Right atrium auricular region (tissue), 2 donors: ENCODE measurements at regions not wholly inside any gene's neighbourhood (a gene's known extent, or its start where the extent isn't known, plus 50 kb on each side); places are given as distances from the start of the nearest gene placed in this dataset.

Source experiments
- DNase-seq: peaks from one replicate; pipeline ENCODE4 v3.0.0-alpha.2; 2019; ENCODE audit warnings: low spot score
- H3K27ac ChIP-seq, 2 donors: fragments of 200-600 bp; sonication (generic); 1 replicate in 1 of 2; 2 replicates in 1 of 2; pipeline ENCODE4 v1.5.1; 2016 to 2019
- H3K27me3 ChIP-seq, 2 donors: fragments of 200-600 bp; sonication (generic); one replicate each; pipeline versions ENCODE4 v1.5.1 to v1.6.0; 2017 to 2019
- H3K36me3 ChIP-seq: fragments of 200-600 bp; sonication (generic); one replicate; pipeline ENCODE4 v1.5.1; 2016
- H3K4me1 ChIP-seq, 2 donors: fragments of 200-600 bp; sonication (generic); one replicate each; pipeline versions ENCODE4 v1.5.1 to v1.6.0; 2017 to 2019
- H3K4me3 ChIP-seq, 2 donors: fragments of 200-600 bp; sonication (generic); 1 replicate in 1 of 2; 2 replicates in 1 of 2; pipeline ENCODE4 v1.5.1; 2017 to 2019; ENCODE audit warnings: mild to moderate bottlenecking in 1 of 2, moderate library complexity in 1 of 2
- H3K9me3 ChIP-seq, 2 donors: fragments of 200-600 bp; sonication (generic); one replicate each; pipeline ENCODE4 v1.5.1; 2019
- microRNA counts, 2 donors: library from miRNA; unstranded; fragments of <30 nt; microRNA quantifications; one replicate each; lab custom pipeline; 2016 to 2017
- microRNA-seq, 2 donors: library from miRNA; unstranded; fragments of <30 nt; microRNA quantifications; one replicate each; pipeline ENCODE4, GENCODE V29; 2016 to 2017; ENCODE audit warnings: borderline number of aligned reads in 2 of 2, borderline replicate concordance in 1 of 2
- TF ChIP-seq, protein P1 (sequence below), 2 donors: fragments of 200-600 bp; sonication (generic); IDR thresholded peaks; one replicate each; pipeline ENCODE4 v1.5.1; 2019; ENCODE audit warnings: antibody characterized with exemption in 2 of 2

GRCh38 chr4:65737672-65738071 is 67.4 kb upstream of the EPHA5 start:
- H3K27ac ChIP-seq = no peak overlapping the region
- no peaks in the 10 kb centered on the region for H3K27me3 ChIP-seq
- DNase-seq = no peak

DNA sequence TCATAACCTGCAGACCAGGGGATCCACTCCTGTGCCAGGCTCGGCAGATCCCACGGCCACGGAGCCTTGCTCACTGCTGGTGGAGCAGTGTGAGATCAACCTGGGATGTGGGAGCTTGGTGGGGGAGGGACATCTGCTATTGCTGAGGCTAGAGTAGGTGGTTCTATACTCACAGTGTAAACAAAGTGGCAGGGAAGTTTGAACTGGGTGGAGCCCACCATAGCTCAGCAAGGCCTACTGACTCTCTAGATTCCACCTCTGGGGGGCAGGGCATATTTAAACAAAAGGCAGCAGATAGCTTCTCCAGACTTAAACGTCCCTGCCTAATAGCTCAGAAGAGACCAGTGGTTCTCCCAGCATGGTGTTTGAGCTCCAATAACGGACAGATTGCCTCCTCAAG is 54.7 kb upstream of the EPHA5 start:
- Histone ChIP-seq H3K27ac (no peak overlapping the region), H3K27me3 (no peaks in the 10 kb centered on the region), H3K4me1 (no peaks in the 10 kb centered on the region), H3K36me3 (no peaks in the 10 kb centered on the region), H3K4me3 (no peak overlapping the region), H3K9me3 (no peaks in the 10 kb centered on the region)
- TF ChIP-seq, protein P1, sequence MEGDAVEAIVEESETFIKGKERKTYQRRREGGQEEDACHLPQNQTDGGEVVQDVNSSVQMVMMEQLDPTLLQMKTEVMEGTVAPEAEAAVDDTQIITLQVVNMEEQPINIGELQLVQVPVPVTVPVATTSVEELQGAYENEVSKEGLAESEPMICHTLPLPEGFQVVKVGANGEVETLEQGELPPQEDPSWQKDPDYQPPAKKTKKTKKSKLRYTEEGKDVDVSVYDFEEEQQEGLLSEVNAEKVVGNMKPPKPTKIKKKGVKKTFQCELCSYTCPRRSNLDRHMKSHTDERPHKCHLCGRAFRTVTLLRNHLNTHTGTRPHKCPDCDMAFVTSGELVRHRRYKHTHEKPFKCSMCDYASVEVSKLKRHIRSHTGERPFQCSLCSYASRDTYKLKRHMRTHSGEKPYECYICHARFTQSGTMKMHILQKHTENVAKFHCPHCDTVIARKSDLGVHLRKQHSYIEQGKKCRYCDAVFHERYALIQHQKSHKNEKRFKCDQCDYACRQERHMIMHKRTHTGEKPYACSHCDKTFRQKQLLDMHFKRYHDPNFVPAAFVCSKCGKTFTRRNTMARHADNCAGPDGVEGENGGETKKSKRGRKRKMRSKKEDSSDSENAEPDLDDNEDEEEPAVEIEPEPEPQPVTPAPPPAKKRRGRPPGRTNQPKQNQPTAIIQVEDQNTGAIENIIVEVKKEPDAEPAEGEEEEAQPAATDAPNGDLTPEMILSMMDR (IDR thresholded peaks at IDR 0.05) = no peak
- no peak for DNase-seq

More at GRCh38 chr4:65737672-65738071, 67.4 kb upstream of the EPHA5 start:
- TF ChIP-seq, protein P1 (IDR thresholded peaks at IDR 0.05) = no peak
- Histone ChIP-seq H3K9me3 (no peaks in the 10 kb centered on the region), H3K4me3 (no peak overlapping the region), H3K4me1 (no peaks in the 10 kb centered on the region), H3K36me3 (no peaks in the 10 kb centered on the region)

MicroRNAs encoded in the stretch of these regions (microRNA counts, 767-probe panel; counts per million panel counts)
- 0 to 31.0 counts per million in 2 donors for microRNA hsa-miR-1269a (lab: Ali Mortazavi, UCI)

Small RNAs in the stretch of these regions (microRNA-seq; reads per million reads assigned to microRNA genes)
- 0 reads per million in 2 donors for gene MIR1269A
